ENCODE measurements at regions not wholly inside any gene's neighbourhood (a gene's known extent, or its start where the extent isn't known, plus 50 kb on each side); places are given as distances from the start of the nearest gene placed in this dataset.

DNA sequence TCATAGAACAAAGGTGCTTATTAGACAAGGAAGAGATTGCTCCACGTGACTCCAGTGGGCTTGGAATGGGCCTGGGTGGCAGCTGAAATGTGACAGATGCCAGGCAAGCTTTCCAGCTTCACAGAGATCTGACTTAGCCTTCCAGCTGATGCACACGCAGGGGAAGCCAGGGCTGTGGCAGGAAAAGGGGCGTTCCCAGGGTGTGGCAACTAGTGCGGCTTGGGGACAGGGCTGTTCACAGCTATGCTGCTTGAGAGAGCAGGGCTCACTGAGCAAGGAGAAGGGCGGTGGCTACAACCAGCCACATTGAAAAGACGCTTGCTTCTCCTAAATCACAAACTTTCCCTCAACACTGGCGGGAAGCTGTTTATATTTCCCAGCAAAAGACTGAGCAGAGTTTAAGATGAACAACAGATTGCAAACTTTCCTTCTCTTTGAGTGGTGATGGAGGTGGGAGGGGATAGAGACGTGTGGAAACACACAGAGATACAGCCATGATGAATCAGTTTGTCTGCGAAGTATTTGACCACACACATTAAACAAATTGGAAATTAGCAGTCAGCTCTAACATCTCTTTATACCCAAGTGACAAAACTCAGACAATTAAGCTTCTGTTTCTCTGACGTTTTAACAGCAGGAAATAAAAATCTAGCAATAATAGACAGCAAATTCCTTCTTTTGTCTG lies 127.5 kb downstream of the BDH1 start:
- Histone ChIP-seq H4K91ac (ENCODE audit: insufficient read length, low read depth, low read length) (no peak overlapping the region), H2BK20ac (ENCODE audit: low read depth, low read length, poor library complexity, severe bottlenecking) (no peak overlapping the region), H4K5ac (ENCODE audit: insufficient read length, low read depth, low read length) (no peak overlapping the region), H3K9ac (ENCODE audit: extremely low read depth, insufficient read length, low read length) (no peak overlapping the region), H3K18ac (ENCODE audit: insufficient read length, low read depth, low read length) (no peak overlapping the region), H3K14ac (ENCODE audit: insufficient read depth, low read length) (no peak overlapping the region), H3K9me3 (ENCODE audit: control insufficient read depth, low read depth, low read length) (no peaks in the 10 kb centered on the region), H3K79me1 (ENCODE audit: insufficient read depth, low read depth, low read length, poor library complexity, severe bottlenecking) (no peaks in the 10 kb centered on the region), H4K8ac (replicated peaks; ENCODE audit: insufficient read length, low read depth, low read length) (no peak overlapping the region), H3K27me3 (ENCODE audit: insufficient read depth, low read length) (no peaks in the 10 kb centered on the region), H3K23ac (ENCODE audit: insufficient read length, low read depth, low read length) (no peak overlapping the region), H3K23me2 (ENCODE audit: insufficient read length, low read depth, low read length, poor library complexity, severe bottlenecking) (no peaks in the 10 kb centered on the region), H2BK120ac (ENCODE audit: low read depth, low read length, poor library complexity, severe bottlenecking) (no peak overlapping the region), H2BK5ac (ENCODE audit: insufficient read length, low read length) (no peak overlapping the region), H3T11ph (ENCODE audit: low read length) (no peak overlapping the region), H3K4me2 (ENCODE audit: insufficient read depth, insufficient read length, low read length) (no peak overlapping the region), H3K27ac (ENCODE audit: insufficient read length, low read depth, low read length) (no peak overlapping the region), H3K4me1 (ENCODE audit: insufficient read depth, low read length) (no peaks in the 10 kb centered on the region), H2AK5ac (ENCODE audit: insufficient read length, low read length) (no peak overlapping the region), H3K56ac (ENCODE audit: insufficient read length, low read depth, low read length) (no peak overlapping the region), H3K4ac (ENCODE audit: low read depth, low read length) (no peak overlapping the region), H2AFZ (ENCODE audit: low read length) (no peak overlapping the region), H3K79me2 (ENCODE audit: insufficient read depth, low read length) (no peaks in the 10 kb centered on the region), H2BK12ac (ENCODE audit: insufficient read length, low read depth, low read length) (no peak overlapping the region), H4K20me1 (ENCODE audit: control insufficient read depth, insufficient read depth, insufficient read length) (no peaks in the 10 kb centered on the region), H2BK15ac (ENCODE audit: low read depth, low read length) (no peak overlapping the region)
- no CpG with 5 or more reads among the region's 10 CpGs for WGBS (ENCODE audit: extremely low coverage, insufficient read length, low lambda C conversion rate)
- no peak overlapping the region for H3K27ac Mint-ChIP-seq
- H3K9me3 Mint-ChIP-seq = no peaks in the 10 kb centered on the region
- no peaks in the 10 kb centered on the region for H3K36me3 Mint-ChIP-seq (ENCODE audit: insufficient read depth in 1 of 3, low read depth in 3 of 3)
- no peak overlapping the region for H3K4me3 Mint-ChIP-seq
- H3K27me3 Mint-ChIP-seq (ENCODE audit: low read depth) = peaks cover 16% of the 10 kb centered on the region
- DNase-seq = no peak
- H3K4me1 Mint-ChIP-seq = peaks cover 8 to 11% of the 10 kb centered on the region in 2 experiments; a peak in 3 of 4 replicates
- TF ChIP-seq, protein P1, sequence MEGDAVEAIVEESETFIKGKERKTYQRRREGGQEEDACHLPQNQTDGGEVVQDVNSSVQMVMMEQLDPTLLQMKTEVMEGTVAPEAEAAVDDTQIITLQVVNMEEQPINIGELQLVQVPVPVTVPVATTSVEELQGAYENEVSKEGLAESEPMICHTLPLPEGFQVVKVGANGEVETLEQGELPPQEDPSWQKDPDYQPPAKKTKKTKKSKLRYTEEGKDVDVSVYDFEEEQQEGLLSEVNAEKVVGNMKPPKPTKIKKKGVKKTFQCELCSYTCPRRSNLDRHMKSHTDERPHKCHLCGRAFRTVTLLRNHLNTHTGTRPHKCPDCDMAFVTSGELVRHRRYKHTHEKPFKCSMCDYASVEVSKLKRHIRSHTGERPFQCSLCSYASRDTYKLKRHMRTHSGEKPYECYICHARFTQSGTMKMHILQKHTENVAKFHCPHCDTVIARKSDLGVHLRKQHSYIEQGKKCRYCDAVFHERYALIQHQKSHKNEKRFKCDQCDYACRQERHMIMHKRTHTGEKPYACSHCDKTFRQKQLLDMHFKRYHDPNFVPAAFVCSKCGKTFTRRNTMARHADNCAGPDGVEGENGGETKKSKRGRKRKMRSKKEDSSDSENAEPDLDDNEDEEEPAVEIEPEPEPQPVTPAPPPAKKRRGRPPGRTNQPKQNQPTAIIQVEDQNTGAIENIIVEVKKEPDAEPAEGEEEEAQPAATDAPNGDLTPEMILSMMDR (conservative IDR thresholded peaks at IDR 0.05) = no peak

All from H9 (cell line).